ENCODE measurements at regions not wholly inside any gene's neighbourhood (a gene's known extent, or its start where the extent isn't known, plus 50 kb on each side); places are given as distances from the start of the nearest gene placed in this dataset.

GRCh38 chr16:55171241-55171640 is 152.8 kb upstream of the IRX6 start:
- ChIA-PET POLR2A (no interaction called here), CTCF (no interaction called here)
- no peaks in the 10 kb centered on the region for H3K4me1 ChIP-seq (ENCODE audit: control insufficient read depth, insufficient read depth, low read length)
- H3K36me3 ChIP-seq (ENCODE audit: control insufficient read depth, insufficient read depth, low read length) = no peaks in the 10 kb centered on the region
- H3K27me3 ChIP-seq (ENCODE audit: control insufficient read depth, insufficient read depth, low read length) = no peaks in the 10 kb centered on the region; the same call in 1 of the 2 replicates
- TF ChIP-seq SIN3A (IDR thresholded peaks at IDR 0.05; ENCODE audit: borderline replicate concordance, insufficient read depth, low read depth, low read length) (no peak), POLR2AphosphoS5 (IDR thresholded peaks at IDR 0.05; ENCODE audit: low read depth, low read length) (no peak), REST (IDR thresholded peaks at IDR 0.05; ENCODE audit: insufficient read depth in 1 of 2, low read depth in 2 of 2, low read length in 1 of 2) (no peak), CTCF (IDR thresholded peaks at IDR 0.05) (no peak), TCF7L2 (IDR thresholded peaks at IDR 0.05; ENCODE audit: low read depth, low read length) (no peak)
- in situ Hi-C loops (cut with HindIII; ENCODE audit: low pct_unique_long_range_greater_than_20kb, low sequenced_read_pairs) (no loop called here), intact Hi-C loops (cut with micrococcal nuclease; ENCODE audit: unreplicated experiment) (no loop called here)
- ATAC-seq = no peak
- DNase-seq (ENCODE audit: low read depth, low spot score) = no peak
- H3K27ac ChIP-seq (ENCODE audit: low read length) = no peak overlapping the region
- no peaks in the 10 kb centered on the region for H3K9me3 ChIP-seq (ENCODE audit: control insufficient read depth, insufficient read depth, low read depth, low read length)
- no peak overlapping the region for H3K4me3 ChIP-seq (ENCODE audit: low read depth in 2 of 2, low read length in 2 of 2)
- BruUV-seq (replicated peaks) = no TSS peak

GRCh38 chr16:55175389-55175788 is 148.6 kb upstream of the IRX6 start:
- Histone ChIP-seq H3K9me3 (ENCODE audit: control insufficient read depth, insufficient read depth, low read depth, low read length) (no peaks in the 10 kb centered on the region), H3K4me1 (ENCODE audit: control insufficient read depth, insufficient read depth, low read length) (no peaks in the 10 kb centered on the region), H3K27ac (ENCODE audit: low read length) (no peak overlapping the region), H3K27me3 (ENCODE audit: control insufficient read depth, insufficient read depth, low read length) (no peaks in the 10 kb centered on the region; the same call in 1 of the 2 replicates), H3K4me3 (ENCODE audit: low read depth in 2 of 2, low read length in 2 of 2) (no peak overlapping the region), H3K36me3 (ENCODE audit: control insufficient read depth, insufficient read depth, low read length) (no peaks in the 10 kb centered on the region)
- CTCF ChIA-PET = no interaction called here
- BruUV-seq (replicated peaks) = no TSS peak
- TF ChIP-seq TCF7L2 (IDR thresholded peaks at IDR 0.05; ENCODE audit: low read depth, low read length) (no peak), CTCF (IDR thresholded peaks at IDR 0.05) (no peak), REST (IDR thresholded peaks at IDR 0.05; ENCODE audit: insufficient read depth in 1 of 2, low read depth in 2 of 2, low read length in 1 of 2) (no peak), SIN3A (IDR thresholded peaks at IDR 0.05; ENCODE audit: borderline replicate concordance, insufficient read depth, low read depth, low read length) (no peak), POLR2AphosphoS5 (IDR thresholded peaks at IDR 0.05; ENCODE audit: low read depth, low read length) (no peak)
- intact Hi-C loops (cut with micrococcal nuclease; ENCODE audit: unreplicated experiment) (no loop called here), in situ Hi-C loops (cut with HindIII; ENCODE audit: low pct_unique_long_range_greater_than_20kb, low sequenced_read_pairs) (no loop called here)
- ATAC-seq (no peak), DNase-seq (ENCODE audit: low read depth, low spot score) (no peak)
- POLR2A ChIA-PET = no interaction called here

Measured in Panc1 (cell line).